Activated CD8-positive, alpha-beta memory T cell treated with anti-CD3 and anti-CD28 coated beads, Interleukin-2, amount 50 U/mL, for 24 hours (primary cell): ENCODE measurements at regions not wholly inside any gene's neighbourhood (a gene's known extent, or its start where the extent isn't known, plus 50 kb on each side); places are given as distances from the start of the nearest gene placed in this dataset.

Source experiments
- DNase-seq: peaks from one replicate; pipeline ENCODE4 v3.0.0-alpha.2; 2020; ENCODE audit errors: extremely low read depth

GRCh38 chr2:239883326-239884050 is 141.7 kb downstream of the NDUFA10 start:
- DNase-seq, result no peak

- no peak for DNase-seq
These were observed 142.4 kb downstream of the NDUFA10 start for GRCh38 chr2:239882781-239883180.

GRCh38 chr2:239882331-239882732 is 142.8 kb downstream of the NDUFA10 start:
- peak; percentile 9 for DNase-seq

GRCh38 chr2:239881561-239882320 is 143.4 kb downstream of the NDUFA10 start:
- no peak for DNase-seq

GRCh38 chr2:239881031-239881471 is 144.1 kb downstream of the NDUFA10 start:
- DNase-seq, result no peak

- no peak for DNase-seq
These were observed 144.7 kb downstream of the NDUFA10 start for GRCh38 chr2:239880396-239880795.

- no peak for DNase-seq
These were observed 145.6 kb downstream of the NDUFA10 start for GRCh38 chr2:239879423-239880084.

- no peak for DNase-seq
These were observed 146.5 kb downstream of the NDUFA10 start for GRCh38 chr2:239878686-239879085.

- no peak for DNase-seq
These were observed 148.2 kb downstream of the NDUFA10 start for GRCh38 chr2:239876948-239877289.

- DNase-seq, result no peak
These were observed 148.7 kb downstream of the NDUFA10 start for GRCh38 chr2:239876271-239876947.

- no peak for DNase-seq
These were observed 150.3 kb downstream of the NDUFA10 start for GRCh38 chr2:239874636-239875356.

- DNase-seq, result no peak
These were observed 151.2 kb downstream of the NDUFA10 start for GRCh38 chr2:239873656-239874635.

GRCh38 chr2:239871481-239872435 is 153.4 kb downstream of the NDUFA10 start:
- no peak for DNase-seq

GRCh38 chr2:239870863-239871262 is 154.3 kb downstream of the NDUFA10 start:
- DNase-seq, result no peak

- DNase-seq, result no peak
These were observed 154.9 kb downstream of the NDUFA10 start for GRCh38 chr2:239870276-239870675.

- DNase-seq, result no peak
These were observed 155.6 kb downstream of the NDUFA10 start for GRCh38 chr2:239869272-239870155.

GRCh38 chr2:239868556-239869181 is 156.5 kb downstream of the NDUFA10 start:
- DNase-seq, result no peak

- DNase-seq, result no peak
These were observed 158.4 kb downstream of the NDUFA10 start for GRCh38 chr2:239866778-239867177.
